ENCODE measurements at regions not wholly inside any gene's neighbourhood (a gene's known extent, or its start where the extent isn't known, plus 50 kb on each side); places are given as distances from the start of the nearest gene placed in this dataset.

GRCh38 chr18:54515149-54515548, 75.9 kb upstream of the DYNAP start:
- TF ChIP-seq, protein P1, sequence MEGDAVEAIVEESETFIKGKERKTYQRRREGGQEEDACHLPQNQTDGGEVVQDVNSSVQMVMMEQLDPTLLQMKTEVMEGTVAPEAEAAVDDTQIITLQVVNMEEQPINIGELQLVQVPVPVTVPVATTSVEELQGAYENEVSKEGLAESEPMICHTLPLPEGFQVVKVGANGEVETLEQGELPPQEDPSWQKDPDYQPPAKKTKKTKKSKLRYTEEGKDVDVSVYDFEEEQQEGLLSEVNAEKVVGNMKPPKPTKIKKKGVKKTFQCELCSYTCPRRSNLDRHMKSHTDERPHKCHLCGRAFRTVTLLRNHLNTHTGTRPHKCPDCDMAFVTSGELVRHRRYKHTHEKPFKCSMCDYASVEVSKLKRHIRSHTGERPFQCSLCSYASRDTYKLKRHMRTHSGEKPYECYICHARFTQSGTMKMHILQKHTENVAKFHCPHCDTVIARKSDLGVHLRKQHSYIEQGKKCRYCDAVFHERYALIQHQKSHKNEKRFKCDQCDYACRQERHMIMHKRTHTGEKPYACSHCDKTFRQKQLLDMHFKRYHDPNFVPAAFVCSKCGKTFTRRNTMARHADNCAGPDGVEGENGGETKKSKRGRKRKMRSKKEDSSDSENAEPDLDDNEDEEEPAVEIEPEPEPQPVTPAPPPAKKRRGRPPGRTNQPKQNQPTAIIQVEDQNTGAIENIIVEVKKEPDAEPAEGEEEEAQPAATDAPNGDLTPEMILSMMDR (IDR thresholded peaks at IDR 0.05; ENCODE audit: partially characterized antibody, unreplicated experiment), result no peak
- no peaks in the 10 kb centered on the region for H3K9me3 Mint-ChIP-seq (ENCODE audit: unreplicated experiment)
- H3K36me3 Mint-ChIP-seq (ENCODE audit: unreplicated experiment), result no peaks in the 10 kb centered on the region
- no peak for DNase-seq
- no peak overlapping the region for H3K4me3 Mint-ChIP-seq (ENCODE audit: unreplicated experiment)
- no peaks in the 10 kb centered on the region for H3K27me3 Mint-ChIP-seq (ENCODE audit: unreplicated experiment)
- no peak overlapping the region for H3K27ac Mint-ChIP-seq (ENCODE audit: unreplicated experiment)
- H3K4me1 Mint-ChIP-seq (ENCODE audit: low read depth, unreplicated experiment), result no peaks in the 10 kb centered on the region

DNA sequence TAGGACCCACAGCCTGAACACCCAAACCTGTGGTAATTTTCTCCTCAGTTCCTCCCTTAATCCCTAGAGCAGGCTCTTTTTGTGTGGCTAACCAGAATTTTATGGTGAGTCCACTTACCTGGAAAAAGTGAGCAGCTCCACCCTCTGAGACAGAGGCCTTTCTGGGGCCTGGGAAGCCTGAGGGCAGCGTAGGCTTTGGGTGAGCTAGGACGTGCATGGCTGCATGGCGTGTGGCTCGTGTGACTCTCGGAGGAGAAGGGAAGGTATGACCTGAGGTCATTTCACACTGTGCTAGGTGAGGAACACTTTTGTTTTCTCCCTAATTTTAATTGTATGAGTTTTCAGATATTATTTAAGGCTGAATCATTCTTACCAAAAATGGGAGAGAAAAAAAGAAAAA, 73.5 kb upstream of the DYNAP start:
- no peaks in the 10 kb centered on the region for H3K27me3 Mint-ChIP-seq (ENCODE audit: unreplicated experiment)
- H3K27ac Mint-ChIP-seq (ENCODE audit: unreplicated experiment), result no peak overlapping the region
- H3K4me1 Mint-ChIP-seq (ENCODE audit: low read depth, unreplicated experiment), result no peaks in the 10 kb centered on the region
- no peak overlapping the region for H3K4me3 Mint-ChIP-seq (ENCODE audit: unreplicated experiment)
- TF ChIP-seq, protein P1 (IDR thresholded peaks at IDR 0.05; ENCODE audit: partially characterized antibody, unreplicated experiment), result no peak
- no peak for DNase-seq
- H3K9me3 Mint-ChIP-seq (ENCODE audit: unreplicated experiment), result no peaks in the 10 kb centered on the region
- H3K36me3 Mint-ChIP-seq (ENCODE audit: unreplicated experiment), result no peaks in the 10 kb centered on the region

GRCh38 chr18:54521846-54522245, 69.2 kb upstream of the DYNAP start:
- DNase-seq, result no peak
- TF ChIP-seq, protein P1 (IDR thresholded peaks at IDR 0.05; ENCODE audit: partially characterized antibody, unreplicated experiment), result no peak
- Mint-ChIP-seq H3K9me3 (ENCODE audit: unreplicated experiment) (no peaks in the 10 kb centered on the region), H3K27ac (ENCODE audit: unreplicated experiment) (no peak overlapping the region), H3K36me3 (ENCODE audit: unreplicated experiment) (no peaks in the 10 kb centered on the region), H3K27me3 (ENCODE audit: unreplicated experiment) (no peaks in the 10 kb centered on the region), H3K4me3 (ENCODE audit: unreplicated experiment) (no peak overlapping the region), H3K4me1 (ENCODE audit: low read depth, unreplicated experiment) (no peaks in the 10 kb centered on the region)

- no peak overlapping the region for H3K4me3 Mint-ChIP-seq (ENCODE audit: unreplicated experiment)
- no peaks in the 10 kb centered on the region for H3K9me3 Mint-ChIP-seq (ENCODE audit: unreplicated experiment)
- H3K27ac Mint-ChIP-seq (ENCODE audit: unreplicated experiment), result no peak overlapping the region
- H3K4me1 Mint-ChIP-seq (ENCODE audit: low read depth, unreplicated experiment), result no peaks in the 10 kb centered on the region
- H3K36me3 Mint-ChIP-seq (ENCODE audit: unreplicated experiment), result no peaks in the 10 kb centered on the region
- DNase-seq, result no peak
- H3K27me3 Mint-ChIP-seq (ENCODE audit: unreplicated experiment), result no peaks in the 10 kb centered on the region
- TF ChIP-seq, protein P1 (IDR thresholded peaks at IDR 0.05; ENCODE audit: partially characterized antibody, unreplicated experiment), result no peak
Observed at GRCh38 chr18:54528942-54529376, 62.1 kb upstream of the DYNAP start.

DNA sequence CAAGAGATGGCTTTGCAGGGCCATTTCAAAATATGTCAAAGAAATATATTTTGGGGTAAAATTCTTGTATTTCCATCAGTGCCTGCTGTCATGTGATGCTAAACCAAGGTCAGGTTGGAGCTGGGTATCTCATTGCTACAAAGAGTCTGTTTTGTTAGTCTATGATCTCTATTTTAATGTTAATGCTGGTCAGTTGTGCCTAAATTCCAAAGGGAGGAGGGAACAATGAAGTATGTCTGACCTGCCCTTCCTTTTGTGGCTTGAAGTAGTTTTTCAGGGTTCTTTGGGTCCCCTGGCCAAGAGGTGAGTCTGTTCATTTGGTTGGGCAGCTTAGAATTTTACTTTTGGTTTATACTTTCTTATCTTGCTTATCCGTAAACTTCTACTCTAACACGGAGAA, 61.6 kb upstream of the DYNAP start:
- DNase-seq, result no peak
- Mint-ChIP-seq H3K27me3 (ENCODE audit: unreplicated experiment) (no peaks in the 10 kb centered on the region), H3K27ac (ENCODE audit: unreplicated experiment) (no peak overlapping the region), H3K36me3 (ENCODE audit: unreplicated experiment) (no peaks in the 10 kb centered on the region), H3K9me3 (ENCODE audit: unreplicated experiment) (no peaks in the 10 kb centered on the region), H3K4me1 (ENCODE audit: low read depth, unreplicated experiment) (no peaks in the 10 kb centered on the region), H3K4me3 (ENCODE audit: unreplicated experiment) (no peak overlapping the region)
- TF ChIP-seq, protein P1 (IDR thresholded peaks at IDR 0.05; ENCODE audit: partially characterized antibody, unreplicated experiment), result no peak

Measured in glutamatergic neuron (in vitro differentiated cells).